NCI-H226 (cell line): ENCODE measurements at regions not wholly inside any gene's neighbourhood (a gene's known extent, or its start where the extent isn't known, plus 50 kb on each side); places are given as distances from the start of the nearest gene placed in this dataset.
"Not testable (repeated sequence)": the region's sequence is repeated elsewhere in the genome, so short reads cannot be mapped to it uniquely, and the experiment has no call there.

Experiments
- DNase-seq: peaks from one replicate; pipeline ENCODE4 v3.0.0-alpha.2; 2015

DNA sequence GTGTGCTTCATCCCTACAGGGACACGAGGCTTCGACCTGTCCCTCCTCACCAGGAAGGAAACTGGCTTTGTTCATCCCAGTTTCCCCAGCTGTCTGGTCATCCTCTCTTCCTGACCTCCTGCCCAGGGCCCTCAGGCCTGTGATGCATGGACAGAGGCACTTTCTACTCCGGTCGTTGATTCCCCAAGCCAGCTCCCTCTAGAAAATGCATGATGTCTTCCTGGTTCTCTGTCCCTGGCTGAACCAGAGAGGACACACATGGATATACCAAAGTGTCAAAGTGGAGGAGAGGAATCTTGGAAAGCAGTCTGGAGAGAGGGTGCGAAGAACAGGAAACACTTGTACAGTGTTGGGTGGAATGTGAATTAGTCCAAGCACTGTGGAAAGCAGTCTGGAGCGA, 501.4 kb downstream of the TMEM121 start:
- not testable (repeated sequence) for DNase-seq

DNA sequence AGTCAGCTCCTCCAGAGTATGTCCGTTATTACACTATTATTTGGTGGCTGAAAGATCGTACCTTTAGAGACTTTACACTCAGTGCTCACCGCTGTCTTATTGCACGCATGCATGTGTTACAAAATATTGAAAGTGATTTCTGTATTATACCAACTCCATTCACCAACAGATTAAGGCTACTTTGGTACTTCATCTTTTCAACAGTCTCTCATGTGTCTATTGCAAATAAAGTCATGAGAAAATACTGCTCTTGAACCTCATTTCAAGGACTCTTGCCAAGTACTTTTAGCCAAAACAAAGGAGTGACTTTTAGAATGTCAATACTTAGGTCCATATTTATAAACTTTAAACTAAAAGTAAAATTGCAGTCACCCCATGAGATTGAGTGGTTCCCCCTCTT, 503.6 kb downstream of the TMEM121 start:
- DNase-seq: no peak

DNA sequence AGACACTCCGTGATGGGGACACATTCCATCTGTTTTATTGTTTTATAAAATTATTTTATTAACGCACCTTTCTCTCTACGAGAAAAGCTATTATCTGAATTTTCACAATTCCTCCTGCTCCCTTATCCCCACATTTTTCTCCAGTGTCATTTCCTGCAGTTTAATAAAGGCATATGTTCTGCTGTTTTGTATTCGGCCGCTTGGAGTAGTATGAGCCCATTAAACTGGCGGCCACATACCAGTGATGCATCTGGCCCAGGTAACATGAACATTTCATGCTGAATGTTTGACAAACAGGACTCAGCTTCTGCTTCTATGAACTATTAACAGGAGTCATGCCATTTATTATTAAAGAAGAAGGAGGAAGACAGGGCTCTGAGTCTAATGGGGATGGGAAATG, 511.0 kb downstream of the TMEM121 start:
- DNase-seq: no peak

DNA sequence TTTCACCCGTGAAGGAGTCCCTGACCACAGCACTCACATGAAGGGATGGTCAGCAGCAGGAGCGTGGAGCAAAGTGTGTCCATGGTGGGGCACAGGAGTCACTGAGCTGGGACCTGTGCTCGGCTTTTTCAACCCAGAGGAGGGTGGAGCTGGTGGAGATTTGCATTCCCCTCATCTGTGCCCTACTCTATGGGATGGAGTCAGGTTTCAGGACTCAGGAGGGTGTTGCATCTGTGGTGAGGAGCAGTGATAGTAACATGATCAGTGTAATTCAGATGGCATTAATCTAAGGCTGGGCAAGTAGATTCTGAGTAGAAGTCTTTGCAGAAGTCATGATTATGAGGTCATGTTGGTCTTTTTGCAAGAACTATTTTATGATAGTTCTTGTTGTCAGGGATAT, 511.9 kb downstream of the TMEM121 start:
- no peak for DNase-seq

DNA sequence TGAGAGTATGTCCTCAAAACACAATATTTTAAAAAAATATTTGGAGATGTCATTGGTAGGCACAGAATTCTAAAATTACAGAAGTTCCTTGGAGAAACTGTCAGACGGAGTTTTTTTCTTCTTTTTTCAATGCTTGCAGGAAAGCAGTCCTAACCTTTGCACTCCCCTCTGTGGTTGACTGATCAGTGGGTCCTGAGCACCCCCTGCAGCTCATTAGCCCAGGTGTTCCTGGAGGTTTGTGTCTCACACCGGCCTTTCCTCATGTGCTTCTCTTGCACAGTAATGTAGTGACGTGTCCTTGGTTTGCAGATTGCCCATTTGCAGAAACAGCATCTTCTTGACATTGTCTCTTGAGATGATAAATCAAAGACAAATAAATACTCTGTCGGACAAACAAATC, 513.0 kb downstream of the TMEM121 start:
- no peak for DNase-seq

DNA sequence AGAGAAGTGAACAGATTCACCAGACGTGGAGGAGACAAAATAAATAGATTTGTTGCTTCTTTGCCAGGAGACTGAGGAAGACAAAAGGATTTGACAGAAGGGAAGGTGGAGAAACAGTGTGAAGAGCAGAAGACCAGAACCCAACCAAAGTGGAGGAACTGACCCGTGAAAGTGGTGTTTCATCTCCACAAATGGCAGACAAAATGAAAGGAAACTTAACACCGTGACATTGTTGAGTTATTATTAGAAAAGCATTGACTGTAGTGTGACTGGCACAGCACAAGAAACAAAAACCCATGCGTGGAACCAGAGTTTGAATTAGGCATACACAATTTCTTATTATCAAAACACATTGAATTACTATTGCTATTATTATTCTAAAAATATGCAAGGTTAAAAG, 518.1 kb downstream of the TMEM121 start:
- DNase-seq: no peak

DNA sequence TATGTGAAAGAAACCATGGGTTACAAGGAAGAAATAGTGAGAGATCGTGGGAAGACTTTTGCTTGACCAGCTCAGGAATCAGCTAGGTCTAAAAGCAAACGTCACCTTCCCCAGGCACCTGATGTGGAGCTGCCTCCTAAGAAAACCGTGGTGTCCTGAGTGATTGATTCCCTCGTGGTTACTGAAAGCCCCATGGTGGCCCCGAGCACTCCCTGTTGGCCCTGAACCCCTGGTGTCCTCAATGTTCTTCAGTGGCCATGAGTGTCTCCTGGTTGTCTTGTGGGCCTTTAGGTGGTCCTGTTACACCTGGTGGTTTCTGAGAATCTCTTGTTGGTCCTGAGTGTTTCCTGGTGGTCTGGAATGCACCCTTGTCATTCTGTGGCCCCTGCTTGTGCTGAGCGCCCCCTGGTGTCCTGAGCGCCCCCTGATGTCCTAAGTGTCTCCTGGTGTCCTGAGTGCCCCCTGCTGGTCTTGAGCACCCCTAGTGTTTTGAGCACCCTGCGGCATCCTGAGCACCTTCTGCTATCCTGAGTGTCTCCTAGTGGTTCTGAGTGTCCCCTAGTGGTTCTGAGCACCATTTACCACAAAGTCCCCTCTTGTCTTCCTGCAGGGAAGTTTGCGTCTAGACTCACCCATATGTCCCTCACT, 518.7 kb downstream of the TMEM121 start:
- DNase-seq: peak; percentile 10

DNA sequence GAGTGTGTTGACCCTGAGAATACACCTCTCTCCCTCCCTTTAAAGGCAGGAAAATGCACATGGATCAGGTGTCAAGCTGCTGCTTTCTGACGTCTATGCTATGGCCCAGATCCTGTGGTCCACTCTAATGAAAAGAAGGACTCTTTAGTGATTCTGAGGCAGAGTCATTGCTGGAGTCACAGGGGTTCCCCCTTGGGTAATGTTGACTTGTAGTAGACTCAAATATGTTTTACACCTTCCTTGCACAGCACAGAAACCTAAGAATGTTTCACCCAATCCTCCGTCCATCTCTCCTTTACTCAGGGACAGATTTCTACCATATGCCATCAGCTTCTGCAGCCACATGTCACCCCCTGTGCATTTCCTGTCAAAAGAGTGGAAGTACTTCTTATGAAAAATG, 525.4 kb downstream of the TMEM121 start:
- DNase-seq: no peak

DNA sequence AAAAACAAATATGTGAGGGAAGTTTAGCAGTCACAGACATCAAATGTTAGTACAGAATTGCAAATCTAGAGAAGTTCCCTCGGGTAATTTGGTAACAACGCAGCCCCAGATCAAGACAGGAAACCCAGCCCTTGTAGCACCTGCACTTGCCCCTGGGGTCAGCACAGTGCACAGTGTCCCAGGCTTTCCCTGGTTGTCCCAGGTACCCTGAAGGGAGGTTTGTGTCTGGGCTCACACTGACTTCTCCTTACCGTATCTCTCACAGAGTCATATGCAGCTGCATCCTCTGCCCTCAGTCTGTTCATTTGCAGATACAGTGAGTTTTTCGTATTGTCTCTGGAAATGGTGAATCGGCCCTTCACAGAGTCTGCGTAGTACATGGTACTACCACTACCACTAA, 528.9 kb downstream of the TMEM121 start:
- no peak for DNase-seq

DNA sequence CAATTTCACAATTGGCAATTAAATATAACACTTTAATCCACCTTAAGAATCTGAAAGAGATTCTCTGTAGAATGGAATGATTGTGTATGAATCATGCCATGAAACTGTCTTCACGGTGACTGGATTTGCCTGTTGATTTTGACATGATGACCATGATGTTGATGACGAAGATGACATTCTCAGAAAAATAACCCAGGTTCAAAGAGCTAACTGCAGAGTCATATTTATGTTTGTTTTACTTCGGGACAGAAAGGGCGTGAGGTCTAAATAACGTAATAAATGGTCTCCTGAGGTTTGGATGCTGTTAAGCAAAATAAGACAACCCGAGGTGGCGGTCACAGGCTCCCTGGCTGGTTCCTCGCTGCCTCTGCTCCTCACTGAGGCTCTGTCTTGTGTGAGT, 532.0 kb downstream of the TMEM121 start:
- DNase-seq: no peak

DNA sequence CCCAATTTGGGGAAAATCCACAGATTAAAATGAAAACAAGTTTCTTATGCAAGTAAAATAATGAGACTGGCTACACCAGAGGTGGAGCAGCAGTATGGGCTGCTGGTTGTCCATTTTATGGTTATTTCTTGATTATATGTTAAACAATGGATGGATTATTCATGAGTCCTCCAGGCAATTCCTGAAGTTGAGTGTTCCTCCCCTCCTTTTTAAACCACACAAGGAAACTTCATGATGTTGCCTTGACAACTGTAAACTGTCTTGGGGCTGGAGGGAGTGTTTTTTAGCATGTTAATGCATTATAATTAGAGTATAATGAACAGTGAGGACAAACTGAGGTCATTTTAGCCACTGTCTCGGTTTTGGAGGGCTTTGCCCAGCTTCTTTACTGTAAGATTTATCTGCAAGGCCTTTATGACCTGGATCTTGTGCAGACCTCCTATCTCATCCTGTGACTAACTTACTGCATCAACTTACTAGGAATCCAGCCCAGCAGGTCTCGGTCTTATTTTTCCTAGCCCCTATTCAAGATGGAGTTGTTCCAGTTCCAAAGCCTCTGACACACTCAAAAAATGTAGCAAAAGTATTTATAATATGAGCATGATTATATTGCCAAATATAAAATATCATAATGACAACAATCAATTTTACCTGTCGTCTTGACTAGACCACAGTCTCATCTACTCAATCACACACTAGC, 534.0 kb downstream of the TMEM121 start:
- DNase-seq: no peak

DNA sequence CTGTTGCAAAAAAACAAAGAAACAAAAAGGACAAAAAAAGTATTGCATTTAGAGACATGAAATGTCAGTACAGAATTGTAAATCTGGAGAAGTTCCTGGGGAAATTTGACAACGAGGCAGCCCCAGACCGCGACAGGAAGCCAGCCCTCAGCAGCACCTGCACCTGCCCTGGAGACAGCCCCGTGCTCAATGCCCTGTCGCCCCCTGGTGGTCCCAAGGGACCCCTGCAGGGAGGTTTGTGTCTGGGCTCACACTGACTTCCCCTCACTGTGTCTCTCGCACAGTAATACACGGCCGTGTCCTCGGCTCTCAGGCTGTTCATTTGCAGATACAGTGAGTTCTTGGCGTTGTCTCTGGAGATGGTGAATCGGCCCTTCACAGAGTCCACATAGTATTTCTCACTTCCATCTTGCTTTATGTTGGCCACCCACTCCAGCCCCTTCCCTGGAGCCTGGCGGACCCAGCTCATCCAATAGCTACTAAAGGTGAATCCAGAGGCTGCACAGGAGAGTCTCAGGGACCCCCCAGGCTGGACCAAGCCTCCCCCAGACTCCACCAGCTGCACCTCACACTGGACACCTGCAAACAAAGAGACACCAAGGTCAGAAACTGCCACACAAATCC, 535.6 kb downstream of the TMEM121 start:
- not testable (repeated sequence) for DNase-seq

DNA sequence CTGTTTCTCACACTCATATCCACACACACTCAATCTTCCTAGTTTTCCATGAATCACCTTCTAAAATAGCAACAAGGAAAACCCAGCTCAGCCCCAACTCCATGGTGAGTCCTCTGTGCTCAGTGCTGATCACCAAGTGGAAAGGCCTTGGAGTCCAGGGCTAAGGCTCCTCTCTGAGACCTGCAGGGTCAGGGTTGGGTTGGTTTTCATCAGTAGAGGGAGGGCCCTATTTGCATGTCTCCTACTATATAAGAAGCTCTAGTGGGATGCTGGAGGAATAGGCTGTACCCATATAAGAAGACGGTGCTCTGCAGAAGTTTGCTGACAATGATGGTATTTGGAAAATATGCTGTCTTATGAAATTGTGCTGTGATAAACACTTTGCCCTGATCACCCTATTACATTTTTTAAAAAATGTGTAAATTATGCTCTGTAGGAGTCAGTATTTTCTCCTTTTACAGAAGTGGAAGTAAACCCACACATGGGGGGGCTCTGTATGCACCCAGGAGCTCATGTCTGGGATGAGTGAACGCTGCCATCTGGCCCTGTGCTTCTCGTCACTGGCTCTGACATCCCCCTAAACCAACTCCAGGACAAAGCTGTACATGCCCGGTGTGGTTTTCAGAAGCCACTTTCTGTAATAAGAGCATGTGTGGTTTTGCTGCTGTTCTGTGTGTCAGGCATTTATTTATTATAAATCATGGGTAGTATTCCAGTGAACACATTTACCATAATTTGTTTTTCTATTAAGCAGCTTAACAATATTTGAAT, 536.3 kb downstream of the TMEM121 start:
- DNase-seq: no peak

DNA sequence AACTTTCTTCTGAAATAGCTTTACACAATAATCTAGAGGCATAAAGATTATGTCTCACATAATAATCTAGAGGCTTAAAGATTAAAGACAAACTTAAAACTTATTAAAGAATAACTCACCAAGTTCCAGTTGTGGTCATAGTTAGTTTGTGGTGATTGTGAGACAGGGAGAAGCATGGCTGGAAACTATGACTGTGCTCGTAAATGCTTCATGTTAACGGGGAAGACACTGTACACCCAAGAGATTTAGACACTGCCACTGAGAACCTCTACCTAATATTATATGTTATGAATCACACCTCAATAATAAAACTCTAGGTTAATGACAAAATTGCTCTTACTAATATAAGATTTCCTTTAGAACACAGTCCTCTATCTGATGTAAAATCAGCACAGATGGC, 541.6 kb downstream of the TMEM121 start:
- DNase-seq: no peak

DNA sequence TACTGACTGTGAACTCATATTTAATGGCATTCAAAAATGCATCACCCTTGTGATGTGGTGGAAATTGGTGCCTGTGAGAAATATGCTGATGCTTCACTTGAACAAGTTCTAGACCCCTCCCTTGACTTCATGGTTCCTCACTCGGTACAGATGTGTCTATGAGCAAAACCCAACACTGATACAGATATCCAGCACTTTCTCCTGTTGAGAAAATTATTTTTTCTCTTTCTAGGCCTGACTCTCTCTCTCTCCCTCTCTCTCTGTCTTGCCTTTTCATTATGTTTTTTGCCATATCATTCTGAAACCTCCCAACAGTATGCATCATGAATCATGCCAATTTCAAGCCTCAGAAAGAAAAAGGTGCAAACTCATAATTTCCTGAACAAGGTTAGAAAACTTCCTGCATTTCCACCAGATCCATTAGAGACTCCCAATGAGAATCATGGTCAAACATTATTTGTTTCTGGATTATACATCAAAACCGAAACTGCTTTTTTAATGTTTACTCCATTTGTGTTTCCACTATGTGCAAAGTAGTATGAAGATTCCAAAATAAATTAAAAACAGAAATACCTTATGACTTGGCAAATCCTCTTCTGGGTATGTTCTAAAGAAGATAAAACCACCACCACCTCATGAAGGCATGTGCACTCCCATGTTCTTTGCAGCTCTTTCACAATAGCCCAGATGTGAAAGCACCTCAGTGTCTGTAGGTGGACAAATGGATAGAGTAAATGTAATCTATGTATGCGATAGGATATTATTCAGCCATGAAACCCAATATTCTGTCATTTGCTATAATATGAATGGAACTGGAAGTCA, 543.6 kb downstream of the TMEM121 start:
- no peak for DNase-seq

DNA sequence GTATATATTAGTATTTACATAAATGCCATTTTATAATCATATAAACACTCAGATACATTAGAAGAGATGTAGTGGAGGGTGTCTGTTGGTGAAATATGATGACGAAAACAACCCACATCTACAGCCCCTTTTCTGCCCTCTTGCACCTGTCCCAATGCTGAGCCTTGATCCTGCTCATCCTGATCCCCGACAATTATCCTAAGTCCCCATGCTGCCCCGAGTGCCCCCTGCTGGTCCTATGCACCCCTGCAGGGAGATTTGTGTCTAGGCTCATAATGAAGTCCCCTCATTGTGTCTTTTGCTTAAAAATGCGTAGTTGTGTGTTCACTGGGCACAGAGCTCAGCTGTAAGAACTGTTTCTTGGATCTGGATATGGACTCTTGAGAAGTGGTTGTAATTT, 554.5 kb downstream of the TMEM121 start:
- no peak for DNase-seq

DNA sequence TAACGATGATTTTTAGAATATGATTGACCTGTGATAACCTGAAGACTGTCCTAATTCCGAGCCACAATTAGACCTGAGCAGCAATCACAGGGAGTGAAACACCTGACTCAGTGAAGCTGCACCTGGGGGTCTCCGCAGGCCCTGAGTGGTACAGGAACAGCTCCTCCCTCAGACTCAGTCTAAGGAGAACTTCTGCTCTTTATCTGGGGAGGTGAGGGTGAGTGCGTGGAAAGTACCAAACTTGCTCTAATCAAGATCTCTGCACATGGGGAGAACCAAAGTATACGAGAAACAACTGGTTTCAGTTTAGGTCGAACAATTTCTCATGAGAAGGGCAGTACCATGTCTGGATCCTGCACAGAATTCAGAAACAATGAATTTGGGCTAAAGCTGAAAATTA, 555.3 kb downstream of the TMEM121 start:
- DNase-seq: not testable (repeated sequence)

DNA sequence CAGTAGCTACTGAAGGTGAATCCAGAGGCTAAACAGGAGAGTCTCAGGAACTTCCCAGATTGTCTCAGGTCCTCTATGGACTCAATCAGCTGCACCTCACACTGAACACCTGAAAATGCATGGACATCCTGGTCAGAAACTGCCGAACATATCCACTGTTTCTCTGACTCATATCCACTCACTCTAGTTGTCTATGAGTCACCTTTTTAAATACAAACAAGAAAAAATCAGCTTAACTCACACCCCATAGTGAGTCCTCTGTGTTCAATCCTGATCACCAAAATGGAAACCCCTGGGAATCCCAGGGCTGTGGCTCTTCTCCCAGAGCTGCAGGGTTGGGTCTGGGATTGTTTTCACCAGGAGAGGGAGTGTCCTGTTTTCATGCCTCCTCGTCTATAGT, 556.7 kb downstream of the TMEM121 start:
- no peak for DNase-seq

DNA sequence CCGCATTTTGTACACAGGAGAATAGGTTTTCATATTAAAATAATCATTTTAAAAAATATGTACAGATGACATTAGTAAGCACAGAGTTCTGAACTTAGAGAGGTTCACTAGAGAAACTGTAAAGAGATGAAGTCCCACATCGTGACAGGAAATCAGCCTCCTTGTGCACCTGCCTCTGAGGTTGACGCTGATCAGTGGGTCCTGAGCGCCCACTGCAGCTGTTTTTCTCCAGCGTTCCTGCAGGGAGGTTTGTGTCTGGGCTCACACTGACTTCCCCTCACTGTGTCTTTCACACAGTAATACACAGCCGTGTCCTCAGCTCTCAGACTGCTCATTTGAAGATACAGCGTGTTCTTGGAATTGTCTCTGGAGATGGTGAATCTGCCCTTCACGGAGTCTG, 561.5 kb downstream of the TMEM121 start:
- DNase-seq: no peak

DNA sequence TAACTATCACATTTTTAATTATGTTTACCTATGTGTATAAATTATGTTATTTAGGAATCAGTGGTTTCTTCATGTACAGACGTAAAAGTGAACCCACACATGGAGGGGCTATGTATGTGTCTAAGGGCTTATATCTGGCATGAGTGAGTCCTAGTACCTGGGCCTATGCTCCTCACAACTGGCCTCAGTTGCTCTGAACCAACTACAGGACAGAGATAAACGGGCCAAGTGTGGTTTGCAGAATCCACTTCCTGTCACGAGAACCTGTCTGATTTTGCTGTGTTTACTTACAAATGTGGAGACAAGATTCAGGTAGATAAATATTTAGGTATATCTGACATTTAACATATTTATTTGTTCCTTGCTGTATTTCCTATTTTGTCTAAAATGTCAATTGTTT, 562.5 kb downstream of the TMEM121 start:
- DNase-seq: not testable (repeated sequence)

DNA sequence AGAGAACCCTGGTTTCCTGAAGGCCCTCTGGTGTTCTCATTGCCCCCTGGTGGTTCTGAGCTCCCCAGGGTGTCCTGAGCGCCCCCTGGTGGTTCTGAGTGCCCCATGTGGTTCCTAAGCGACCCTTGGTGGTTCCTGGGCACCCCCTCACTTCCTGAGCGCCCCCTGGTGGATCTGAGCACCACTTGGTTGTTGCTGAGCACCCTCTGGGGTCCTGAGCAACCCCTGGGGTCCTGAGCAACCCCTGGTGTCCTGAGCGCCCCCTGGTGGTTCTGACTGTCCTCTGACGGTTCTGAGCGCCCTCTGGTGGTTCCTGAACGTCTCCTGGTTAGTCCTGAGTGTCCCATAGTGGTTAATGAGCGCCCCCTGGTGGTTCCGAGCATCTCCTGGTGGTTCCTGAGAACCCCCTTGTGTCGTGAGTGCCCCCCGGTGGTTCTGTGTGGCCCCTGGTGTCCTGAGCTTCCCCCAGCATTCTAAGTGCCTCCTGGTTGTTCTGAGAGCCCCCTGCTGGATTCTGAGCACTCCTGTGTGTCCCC, 568.3 kb downstream of the TMEM121 start:
- DNase-seq: no peak

DNA sequence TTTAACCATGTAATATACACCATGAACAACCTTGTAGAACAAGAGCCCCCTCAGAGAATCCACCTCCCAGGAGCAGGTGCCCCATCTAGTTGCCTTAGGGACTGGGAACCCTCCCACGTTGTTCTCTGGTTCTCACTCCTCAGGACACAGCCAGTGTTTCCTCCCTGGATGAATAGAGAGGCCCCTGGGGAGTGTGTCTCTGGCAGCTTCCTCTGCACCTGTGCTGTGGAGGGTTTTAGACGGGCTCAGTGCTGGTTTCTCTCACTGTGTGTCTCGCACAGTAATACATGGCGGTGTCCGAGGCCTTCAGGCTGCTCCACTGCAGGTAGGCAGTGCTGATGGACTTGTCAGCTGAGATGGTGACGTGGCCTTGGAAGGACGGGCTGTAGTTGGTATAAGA, 581.3 kb downstream of the TMEM121 start:
- DNase-seq: no peak

DNA sequence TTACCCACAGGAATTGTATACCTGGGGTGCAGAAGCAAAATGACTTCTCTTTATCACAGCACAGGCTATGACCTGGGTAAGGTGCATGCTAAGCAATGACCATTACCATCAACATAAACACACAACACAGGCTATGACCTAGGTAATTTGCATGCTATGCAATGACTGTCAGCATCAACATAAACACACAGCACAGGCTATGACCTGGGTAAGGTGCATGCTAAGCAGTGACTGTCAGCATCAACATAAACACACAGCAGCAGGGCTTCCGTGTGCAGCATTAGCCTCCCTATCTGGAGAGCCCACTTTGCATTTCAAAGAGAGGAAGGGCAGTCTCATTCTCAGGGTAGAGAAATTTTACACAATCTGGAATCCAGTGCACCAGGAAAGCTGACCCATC, 583.0 kb downstream of the TMEM121 start:
- no peak for DNase-seq
